ENCODE measurements at regions not wholly inside any gene's neighbourhood (a gene's known extent, or its start where the extent isn't known, plus 50 kb on each side); places are given as distances from the start of the nearest gene placed in this dataset.

DNA sequence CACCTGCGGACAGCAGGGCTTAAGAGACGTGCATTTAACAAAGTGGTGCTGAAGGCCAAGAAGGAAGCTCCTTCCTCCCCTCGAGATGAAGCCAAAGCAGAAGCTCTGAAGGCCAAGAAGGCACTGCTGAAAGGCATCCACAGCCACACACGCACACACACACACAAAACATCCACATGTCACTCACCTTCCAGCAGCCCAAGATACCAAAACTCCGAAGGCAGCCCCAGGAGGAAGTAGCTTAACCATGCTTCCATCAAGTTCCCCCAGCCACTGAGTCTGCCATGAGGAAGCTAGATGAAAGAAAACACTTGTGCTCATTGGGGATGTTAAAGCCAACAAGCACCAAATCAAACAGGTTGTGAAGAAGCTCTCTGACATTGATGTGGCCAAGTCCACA lies 175.7 kb upstream of the POU3F3 start:
- TF ChIP-seq, protein P1, sequence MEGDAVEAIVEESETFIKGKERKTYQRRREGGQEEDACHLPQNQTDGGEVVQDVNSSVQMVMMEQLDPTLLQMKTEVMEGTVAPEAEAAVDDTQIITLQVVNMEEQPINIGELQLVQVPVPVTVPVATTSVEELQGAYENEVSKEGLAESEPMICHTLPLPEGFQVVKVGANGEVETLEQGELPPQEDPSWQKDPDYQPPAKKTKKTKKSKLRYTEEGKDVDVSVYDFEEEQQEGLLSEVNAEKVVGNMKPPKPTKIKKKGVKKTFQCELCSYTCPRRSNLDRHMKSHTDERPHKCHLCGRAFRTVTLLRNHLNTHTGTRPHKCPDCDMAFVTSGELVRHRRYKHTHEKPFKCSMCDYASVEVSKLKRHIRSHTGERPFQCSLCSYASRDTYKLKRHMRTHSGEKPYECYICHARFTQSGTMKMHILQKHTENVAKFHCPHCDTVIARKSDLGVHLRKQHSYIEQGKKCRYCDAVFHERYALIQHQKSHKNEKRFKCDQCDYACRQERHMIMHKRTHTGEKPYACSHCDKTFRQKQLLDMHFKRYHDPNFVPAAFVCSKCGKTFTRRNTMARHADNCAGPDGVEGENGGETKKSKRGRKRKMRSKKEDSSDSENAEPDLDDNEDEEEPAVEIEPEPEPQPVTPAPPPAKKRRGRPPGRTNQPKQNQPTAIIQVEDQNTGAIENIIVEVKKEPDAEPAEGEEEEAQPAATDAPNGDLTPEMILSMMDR (IDR thresholded peaks at IDR 0.05; ENCODE audit: low read length) = no peak
- no peak for TF ChIP-seq EZH2phosphoT487 (IDR thresholded peaks at IDR 0.05; ENCODE audit: low read length)

Data from MM.1S (cell line).